ENCODE measurements at regions not wholly inside any gene's neighbourhood (a gene's known extent, or its start where the extent isn't known, plus 50 kb on each side); places are given as distances from the start of the nearest gene placed in this dataset.

GRCh38 chr13:21871382-21871781 lies 200.5 kb downstream of the FGF9 start:
- Histone ChIP-seq H3K27me3 (ENCODE audit: control insufficient read depth in 2 of 2, insufficient read depth in 2 of 2, low read length in 2 of 2) (no peaks in the 10 kb centered on the region), H3K36me3 (ENCODE audit: control insufficient read depth in 2 of 2, insufficient read depth in 2 of 2, low read length in 2 of 2) (no peaks in the 10 kb centered on the region), H3K9me3 (ENCODE audit: control insufficient read depth in 2 of 2, low read length in 2 of 2) (no peaks in the 10 kb centered on the region), H3K4me1 (ENCODE audit: control insufficient read depth in 2 of 2, insufficient read depth in 2 of 2, low read length in 2 of 2) (peaks cover 0 to 3% of the 10 kb centered on the region in 2 donors), H3K4me3 (ENCODE audit: low read length in 2 of 2) (no peak overlapping the region), H3K9ac (ENCODE audit: low read depth in 1 of 2, low read length in 2 of 2) (no peak overlapping the region), H3K27ac (ENCODE audit: low read depth in 2 of 2, low read length in 2 of 2) (no peak overlapping the region)

GRCh38 chr13:21871919-21872318 lies 201.0 kb downstream of the FGF9 start:
- H3K4me1 ChIP-seq (ENCODE audit: control insufficient read depth in 2 of 2, insufficient read depth in 2 of 2, low read length in 2 of 2), result peaks cover 0 to 3% of the 10 kb centered on the region in 2 donors
- H3K4me3 ChIP-seq (ENCODE audit: low read length in 2 of 2), result no peak overlapping the region
- no peak overlapping the region for H3K27ac ChIP-seq (ENCODE audit: low read depth in 2 of 2, low read length in 2 of 2)
- no peaks in the 10 kb centered on the region for H3K36me3 ChIP-seq (ENCODE audit: control insufficient read depth in 2 of 2, insufficient read depth in 2 of 2, low read length in 2 of 2)
- H3K27me3 ChIP-seq (ENCODE audit: control insufficient read depth in 2 of 2, insufficient read depth in 2 of 2, low read length in 2 of 2), result no peaks in the 10 kb centered on the region
- H3K9me3 ChIP-seq (ENCODE audit: control insufficient read depth in 2 of 2, low read length in 2 of 2), result no peaks in the 10 kb centered on the region
- no peak overlapping the region for H3K9ac ChIP-seq (ENCODE audit: low read depth in 1 of 2, low read length in 2 of 2)

- Histone ChIP-seq H3K27me3 (ENCODE audit: control insufficient read depth in 2 of 2, insufficient read depth in 2 of 2, low read length in 2 of 2) (no peaks in the 10 kb centered on the region), H3K9me3 (ENCODE audit: control insufficient read depth in 2 of 2, low read length in 2 of 2) (no peaks in the 10 kb centered on the region), H3K27ac (ENCODE audit: low read depth in 2 of 2, low read length in 2 of 2) (no peak overlapping the region), H3K36me3 (ENCODE audit: control insufficient read depth in 2 of 2, insufficient read depth in 2 of 2, low read length in 2 of 2) (no peaks in the 10 kb centered on the region), H3K4me3 (ENCODE audit: low read length in 2 of 2) (no peak overlapping the region), H3K9ac (ENCODE audit: low read depth in 1 of 2, low read length in 2 of 2) (no peak overlapping the region), H3K4me1 (ENCODE audit: control insufficient read depth in 2 of 2, insufficient read depth in 2 of 2, low read length in 2 of 2) (peaks cover 0 to 3% of the 10 kb centered on the region in 2 donors)
Measured at GRCh38 chr13:21872795-21873194, 201.9 kb downstream of the FGF9 start.

GRCh38 chr13:21875116-21875515 lies 204.2 kb downstream of the FGF9 start:
- H3K27me3 ChIP-seq (ENCODE audit: control insufficient read depth in 2 of 2, insufficient read depth in 2 of 2, low read length in 2 of 2), result no peaks in the 10 kb centered on the region
- no peak overlapping the region for H3K27ac ChIP-seq (ENCODE audit: low read depth in 2 of 2, low read length in 2 of 2)
- no peak overlapping the region for H3K9ac ChIP-seq (ENCODE audit: low read depth in 1 of 2, low read length in 2 of 2)
- H3K9me3 ChIP-seq (ENCODE audit: control insufficient read depth in 2 of 2, low read length in 2 of 2), result no peaks in the 10 kb centered on the region
- H3K4me1 ChIP-seq (ENCODE audit: control insufficient read depth in 2 of 2, insufficient read depth in 2 of 2, low read length in 2 of 2), result peaks cover 0 to 3% of the 10 kb centered on the region in 2 donors
- H3K4me3 ChIP-seq (ENCODE audit: low read length in 2 of 2), result no peak overlapping the region
- no peaks in the 10 kb centered on the region for H3K36me3 ChIP-seq (ENCODE audit: control insufficient read depth in 2 of 2, insufficient read depth in 2 of 2, low read length in 2 of 2)

GRCh38 chr13:21879263-21879914 lies 208.5 kb downstream of the FGF9 start:
- Histone ChIP-seq H3K9me3 (ENCODE audit: control insufficient read depth in 2 of 2, low read length in 2 of 2) (no peaks in the 10 kb centered on the region), H3K9ac (ENCODE audit: low read depth in 1 of 2, low read length in 2 of 2) (no peak overlapping the region), H3K36me3 (ENCODE audit: control insufficient read depth in 2 of 2, insufficient read depth in 2 of 2, low read length in 2 of 2) (no peaks in the 10 kb centered on the region), H3K27me3 (ENCODE audit: control insufficient read depth in 2 of 2, insufficient read depth in 2 of 2, low read length in 2 of 2) (no peaks in the 10 kb centered on the region), H3K4me3 (ENCODE audit: low read length in 2 of 2) (no peak overlapping the region), H3K4me1 (ENCODE audit: control insufficient read depth in 2 of 2, insufficient read depth in 2 of 2, low read length in 2 of 2) (no peaks in the 10 kb centered on the region), H3K27ac (ENCODE audit: low read depth in 2 of 2, low read length in 2 of 2) (no peak overlapping the region)

- Histone ChIP-seq H3K4me3 (ENCODE audit: low read length in 2 of 2) (no peak overlapping the region), H3K9ac (ENCODE audit: low read depth in 1 of 2, low read length in 2 of 2) (no peak overlapping the region), H3K27ac (ENCODE audit: low read depth in 2 of 2, low read length in 2 of 2) (no peak overlapping the region), H3K27me3 (ENCODE audit: control insufficient read depth in 2 of 2, insufficient read depth in 2 of 2, low read length in 2 of 2) (no peaks in the 10 kb centered on the region), H3K36me3 (ENCODE audit: control insufficient read depth in 2 of 2, insufficient read depth in 2 of 2, low read length in 2 of 2) (no peaks in the 10 kb centered on the region), H3K4me1 (ENCODE audit: control insufficient read depth in 2 of 2, insufficient read depth in 2 of 2, low read length in 2 of 2) (no peaks in the 10 kb centered on the region), H3K9me3 (ENCODE audit: control insufficient read depth in 2 of 2, low read length in 2 of 2) (no peaks in the 10 kb centered on the region)
Measured at GRCh38 chr13:21882766-21883165, 211.9 kb downstream of the FGF9 start.

GRCh38 chr13:21883713-21884112 lies 212.8 kb downstream of the FGF9 start:
- Histone ChIP-seq H3K9ac (ENCODE audit: low read depth in 1 of 2, low read length in 2 of 2) (no peak overlapping the region), H3K9me3 (ENCODE audit: control insufficient read depth in 2 of 2, low read length in 2 of 2) (no peaks in the 10 kb centered on the region), H3K36me3 (ENCODE audit: control insufficient read depth in 2 of 2, insufficient read depth in 2 of 2, low read length in 2 of 2) (no peaks in the 10 kb centered on the region), H3K4me1 (ENCODE audit: control insufficient read depth in 2 of 2, insufficient read depth in 2 of 2, low read length in 2 of 2) (no peaks in the 10 kb centered on the region), H3K27ac (ENCODE audit: low read depth in 2 of 2, low read length in 2 of 2) (no peak overlapping the region), H3K27me3 (ENCODE audit: control insufficient read depth in 2 of 2, insufficient read depth in 2 of 2, low read length in 2 of 2) (no peaks in the 10 kb centered on the region), H3K4me3 (ENCODE audit: low read length in 2 of 2) (no peak overlapping the region)

GRCh38 chr13:21884299-21884909 lies 213.5 kb downstream of the FGF9 start:
- Histone ChIP-seq H3K9ac (ENCODE audit: low read depth in 1 of 2, low read length in 2 of 2) (no peak overlapping the region), H3K9me3 (ENCODE audit: control insufficient read depth in 2 of 2, low read length in 2 of 2) (no peaks in the 10 kb centered on the region), H3K36me3 (ENCODE audit: control insufficient read depth in 2 of 2, insufficient read depth in 2 of 2, low read length in 2 of 2) (no peaks in the 10 kb centered on the region), H3K4me1 (ENCODE audit: control insufficient read depth in 2 of 2, insufficient read depth in 2 of 2, low read length in 2 of 2) (no peaks in the 10 kb centered on the region), H3K4me3 (ENCODE audit: low read length in 2 of 2) (no peak overlapping the region), H3K27me3 (ENCODE audit: control insufficient read depth in 2 of 2, insufficient read depth in 2 of 2, low read length in 2 of 2) (no peaks in the 10 kb centered on the region), H3K27ac (ENCODE audit: low read depth in 2 of 2, low read length in 2 of 2) (no peak overlapping the region)

GRCh38 chr13:21884965-21885567 lies 214.2 kb downstream of the FGF9 start:
- H3K27me3 ChIP-seq (ENCODE audit: control insufficient read depth in 2 of 2, insufficient read depth in 2 of 2, low read length in 2 of 2), result no peaks in the 10 kb centered on the region
- H3K27ac ChIP-seq (ENCODE audit: low read depth in 2 of 2, low read length in 2 of 2), result no peak overlapping the region
- H3K9me3 ChIP-seq (ENCODE audit: control insufficient read depth in 2 of 2, low read length in 2 of 2), result no peaks in the 10 kb centered on the region
- H3K4me1 ChIP-seq (ENCODE audit: control insufficient read depth in 2 of 2, insufficient read depth in 2 of 2, low read length in 2 of 2), result no peaks in the 10 kb centered on the region
- H3K4me3 ChIP-seq (ENCODE audit: low read length in 2 of 2), result no peak overlapping the region
- no peak overlapping the region for H3K9ac ChIP-seq (ENCODE audit: low read depth in 1 of 2, low read length in 2 of 2)
- H3K36me3 ChIP-seq (ENCODE audit: control insufficient read depth in 2 of 2, insufficient read depth in 2 of 2, low read length in 2 of 2), result no peaks in the 10 kb centered on the region

GRCh38 chr13:21885714-21886224 lies 214.9 kb downstream of the FGF9 start:
- H3K27me3 ChIP-seq (ENCODE audit: control insufficient read depth in 2 of 2, insufficient read depth in 2 of 2, low read length in 2 of 2), result no peaks in the 10 kb centered on the region
- H3K4me3 ChIP-seq (ENCODE audit: low read length in 2 of 2), result no peak overlapping the region
- H3K9ac ChIP-seq (ENCODE audit: low read depth in 1 of 2, low read length in 2 of 2), result no peak overlapping the region
- H3K4me1 ChIP-seq (ENCODE audit: control insufficient read depth in 2 of 2, insufficient read depth in 2 of 2, low read length in 2 of 2), result no peaks in the 10 kb centered on the region
- no peaks in the 10 kb centered on the region for H3K9me3 ChIP-seq (ENCODE audit: control insufficient read depth in 2 of 2, low read length in 2 of 2)
- H3K27ac ChIP-seq (ENCODE audit: low read depth in 2 of 2, low read length in 2 of 2), result no peak overlapping the region
- no peaks in the 10 kb centered on the region for H3K36me3 ChIP-seq (ENCODE audit: control insufficient read depth in 2 of 2, insufficient read depth in 2 of 2, low read length in 2 of 2)

Measured in mucosa of rectum (tissue), 2 donors.